ENCODE measurements at regions not wholly inside any gene's neighbourhood (a gene's known extent, or its start where the extent isn't known, plus 50 kb on each side); places are given as distances from the start of the nearest gene placed in this dataset.

DNA sequence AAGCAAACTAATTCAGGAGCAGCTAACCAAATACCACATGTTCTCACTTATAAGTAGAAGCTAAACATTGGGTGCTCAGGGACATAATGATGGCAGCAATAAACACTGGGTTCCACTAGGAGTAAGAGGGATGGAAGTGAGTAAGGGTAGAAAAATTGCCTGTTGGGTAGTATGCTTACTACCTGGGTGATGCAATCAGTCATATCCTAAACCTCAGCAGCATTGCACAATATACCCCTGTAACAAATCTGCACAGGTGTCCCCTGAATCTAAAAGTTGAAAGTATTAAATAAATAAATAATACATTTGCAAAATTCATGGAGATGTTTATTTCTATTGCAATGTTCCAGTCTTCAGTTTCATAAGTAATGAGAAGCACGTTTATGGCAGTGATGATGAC lies 409.8 kb upstream of the FOXG1 start:
- TF ChIP-seq, protein P1, sequence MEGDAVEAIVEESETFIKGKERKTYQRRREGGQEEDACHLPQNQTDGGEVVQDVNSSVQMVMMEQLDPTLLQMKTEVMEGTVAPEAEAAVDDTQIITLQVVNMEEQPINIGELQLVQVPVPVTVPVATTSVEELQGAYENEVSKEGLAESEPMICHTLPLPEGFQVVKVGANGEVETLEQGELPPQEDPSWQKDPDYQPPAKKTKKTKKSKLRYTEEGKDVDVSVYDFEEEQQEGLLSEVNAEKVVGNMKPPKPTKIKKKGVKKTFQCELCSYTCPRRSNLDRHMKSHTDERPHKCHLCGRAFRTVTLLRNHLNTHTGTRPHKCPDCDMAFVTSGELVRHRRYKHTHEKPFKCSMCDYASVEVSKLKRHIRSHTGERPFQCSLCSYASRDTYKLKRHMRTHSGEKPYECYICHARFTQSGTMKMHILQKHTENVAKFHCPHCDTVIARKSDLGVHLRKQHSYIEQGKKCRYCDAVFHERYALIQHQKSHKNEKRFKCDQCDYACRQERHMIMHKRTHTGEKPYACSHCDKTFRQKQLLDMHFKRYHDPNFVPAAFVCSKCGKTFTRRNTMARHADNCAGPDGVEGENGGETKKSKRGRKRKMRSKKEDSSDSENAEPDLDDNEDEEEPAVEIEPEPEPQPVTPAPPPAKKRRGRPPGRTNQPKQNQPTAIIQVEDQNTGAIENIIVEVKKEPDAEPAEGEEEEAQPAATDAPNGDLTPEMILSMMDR (IDR thresholded peaks at IDR 0.05; ENCODE audit: borderline replicate concordance, extremely low read depth, low read length, poor library complexity, severe bottlenecking): no peak
- TF ChIP-seq EZH2 (IDR thresholded peaks at IDR 0.05; ENCODE audit: borderline replicate concordance, low read depth, low read length, severe bottlenecking): no peak
